HCT116 (cell line): ENCODE measurements at regions not wholly inside any gene's neighbourhood (a gene's known extent, or its start where the extent isn't known, plus 50 kb on each side); places are given as distances from the start of the nearest gene placed in this dataset.

Experiments
- ATAC-seq: fragments of 200-7000 bp; cut with Tn5 transposase; 2 replicates; pipeline ENCODE4 v1.9.1; 2020; ENCODE audit warnings: mild to moderate bottlenecking, moderate library complexity
- BruUV-seq: library from RNA; stranded (reverse); fragments of 400-500 nt; replicated peaks from 2 replicates; lab custom pipeline; 2021; lab: Mats Ljungman, UMichigan
- CTCF ChIA-PET: fragments of 300-600 bp; sonication (Branson Sonifier 250); formaldehyde crosslinking; loops from one replicate; lab custom pipeline; 2021; ENCODE audit warnings: antibody characterized with exemption; lab: Charles Lee
- POLR2A ChIA-PET: fragments of 300-600, 350-600 bp; sonication (Branson Sonifier 250); formaldehyde crosslinking; loops from one replicate; lab custom pipeline; 2021; ENCODE audit warnings: antibody characterized with exemption; lab: Charles Lee
- RAD21 ChIA-PET, 2 experiments: fragments of 300-600 bp; sonication (Branson Sonifier 250); formaldehyde crosslinking; loops; one replicate each; lab custom pipeline; 2023; ENCODE audit warnings: low total read pairs in 2 of 2; ENCODE audit not compliant: uncharacterized antibody in 2 of 2, unreplicated experiment in 2 of 2, low non-redundant PET in 1 of 2; lab: Charles Lee
- DNase-seq: peaks from one replicate; pipeline ENCODE4 v3.0.0-alpha.2; 2010; ENCODE audit warnings: low read depth, low spot score
- H2AFZ ChIP-seq: fragments of 200-600 bp; shearing (Covaris generic), sonication (generic); 2 replicates; pipeline ENCODE4 v1.6.1; 2017; ENCODE audit warnings: low read depth, mixed run types, mixed read lengths, antibody characterized with exemption, low read length; ENCODE audit not compliant: poor library complexity, severe bottlenecking
- H3K27ac ChIP-seq: 2 replicates; pipeline ENCODE4 v1.5.1; 2012; ENCODE audit warnings: low read depth, low read length
- H3K27me3 ChIP-seq: fragments of 200-600 bp; sonication (generic); 2 replicates; pipeline ENCODE4 v1.6.1; 2016; ENCODE audit warnings: mixed run types, low read length, mixed read lengths; ENCODE audit not compliant: insufficient read depth
- H3K36me3 ChIP-seq, 2 experiments: fragments of 200-500 bp in 1 of 2; fragments of 200-600 bp in 1 of 2; sonication (Bioruptor generic) in 1 of 2; sonication (generic) in 1 of 2; 2 replicates each; pipeline versions ENCODE4 v1.5.1 to v1.6.1; 2014 to 2016; ENCODE audit warnings: low read length in 2 of 2, inconsistent platforms in 1 of 2, mixed read lengths in 1 of 2, mixed run types in 1 of 2; ENCODE audit not compliant: insufficient read depth in 2 of 2, control insufficient read depth in 1 of 2
- H3K4me1 ChIP-seq, 2 experiments: fragments of 200-600 bp in 1 of 2; sonication (generic) in 1 of 2; 2 replicates each; pipeline versions ENCODE4 v1.5.1 to v1.6.1; 2012 to 2017; ENCODE audit warnings: low read length in 2 of 2, inconsistent platforms in 1 of 2, mild to moderate bottlenecking in 1 of 2, mixed read lengths in 1 of 2, mixed run types in 1 of 2, moderate library complexity in 1 of 2; ENCODE audit not compliant: insufficient read depth in 2 of 2, control insufficient read depth in 1 of 2
- H3K4me2 ChIP-seq: fragments of 200-600 bp; sonication (generic); 2 replicates; pipeline ENCODE4 v1.6.1; 2017; ENCODE audit warnings: mixed run types, low read length, mixed read lengths
- H3K4me3 ChIP-seq, 2 experiments: fragments of 200-600 bp in 1 of 2; sonication (generic) in 1 of 2; replicated peaks in 1 of 2; 2 replicates each; pipeline ENCODE4 v1.5.1; 2011 to 2016; ENCODE audit warnings: low read length in 2 of 2, control low read depth in 1 of 2, low read depth in 1 of 2, mild to moderate bottlenecking in 1 of 2, mixed read lengths in 1 of 2, mixed run types in 1 of 2
- H3K79me2 ChIP-seq: fragments of 200-600 bp; sonication (generic); 2 replicates; pipeline ENCODE4 v1.6.1; 2017; ENCODE audit warnings: mild to moderate bottlenecking, mixed run types, low read length, moderate library complexity, mixed read lengths; ENCODE audit not compliant: insufficient read depth
- H3K9ac ChIP-seq: fragments of 200-600 bp; sonication (generic); 2 replicates; pipeline ENCODE4 v1.6.1; 2016; ENCODE audit warnings: low read length, mixed read lengths
- H3K9me2 ChIP-seq: fragments of 200-600 bp; sonication (generic), shearing (Covaris generic); 2 replicates; pipeline ENCODE4 v1.6.1; 2017; ENCODE audit warnings: mixed run types, mild to moderate bottlenecking, moderate library complexity; ENCODE audit not compliant: insufficient read depth
- H3K9me3 ChIP-seq, 2 experiments: fragments of 200-500 bp in 1 of 2; fragments of 200-600 bp in 1 of 2; sonication (Bioruptor generic) in 1 of 2; sonication (generic) in 1 of 2; 2 replicates each; pipeline ENCODE4 v1.6.1; 2014 to 2017; ENCODE audit warnings: low read length in 2 of 2, mixed read lengths in 2 of 2, inconsistent platforms in 1 of 2, low read depth in 1 of 2, mild to moderate bottlenecking in 1 of 2, mixed run types in 1 of 2, moderate library complexity in 1 of 2; ENCODE audit not compliant: control insufficient read depth in 1 of 2, insufficient read depth in 1 of 2
- H4K20me1 ChIP-seq: fragments of 200-600 bp; sonication (generic), shearing (Covaris generic); 2 replicates; pipeline ENCODE4 v1.6.1; 2017; ENCODE audit warnings: mixed run types, mild to moderate bottlenecking, moderate library complexity; ENCODE audit not compliant: insufficient read depth
- CBX3 ChIP-seq: IDR thresholded peaks from 2 replicates; pipeline ENCODE4 v1.6.1; 2012; ENCODE audit warnings: low read depth
- EZH2 ChIP-seq: fragments of 200-600 bp; sonication (generic); IDR thresholded peaks from 2 replicates; pipeline ENCODE4 v1.6.1; 2017; ENCODE audit warnings: antibody characterized with exemption, mixed run types
- EZH2phosphoT487 ChIP-seq: fragments of 200-600 bp; IDR thresholded peaks from 2 replicates; pipeline ENCODE4 v1.6.1; 2018; ENCODE audit warnings: antibody characterized with exemption, borderline replicate concordance
- FOSL1 ChIP-seq: IDR thresholded peaks from 2 replicates; pipeline ENCODE4 v1.6.1; 2012; ENCODE audit warnings: low read depth
- POLR2A ChIP-seq: IDR thresholded peaks from 2 replicates; pipeline ENCODE4 v1.7.0; 2011; ENCODE audit warnings: borderline replicate concordance; ENCODE audit not compliant: insufficient read depth, insufficient read length; ENCODE audit errors: extremely low read depth
- RAD21 ChIP-seq: IDR thresholded peaks from 2 replicates; pipeline ENCODE4 v1.6.1; 2012; ENCODE audit warnings: low read depth, mild to moderate bottlenecking
- REST ChIP-seq: IDR thresholded peaks from 2 replicates; pipeline ENCODE4 v1.6.1; 2012; ENCODE audit warnings: low read depth
- SIN3A ChIP-seq: IDR thresholded peaks from 2 replicates; pipeline ENCODE4 v1.6.1; 2012; ENCODE audit warnings: low read depth
- SP1 ChIP-seq: IDR thresholded peaks from 2 replicates; pipeline ENCODE4 v1.6.1; 2012; ENCODE audit warnings: low read depth
- SRF ChIP-seq: IDR thresholded peaks from 2 replicates; pipeline ENCODE4 v1.6.1; 2012; ENCODE audit warnings: low read depth
- intact Hi-C: fragments of 100-400 bp; cut with micrococcal nuclease; formaldehyde crosslinking; loops from 2 replicates; pipeline ENCODE4 v1.10.0; 2022

- RAD21 ChIA-PET = no interaction called here
- Histone ChIP-seq H3K27me3 (no peaks in the 10 kb centered on the region), H3K9me3 (no peaks in the 10 kb centered on the region), H3K79me2 (no peaks in the 10 kb centered on the region), H3K4me2 (no peak overlapping the region), H3K9me2 (no peaks in the 10 kb centered on the region), H3K4me3 (no peak overlapping the region), H3K36me3 (no peaks in the 10 kb centered on the region)
- no TSS peak for BruUV-seq
- POLR2A ChIA-PET = no interaction called here
- no peak for TF ChIP-seq SRF
- no peak for TF ChIP-seq RAD21
- no peak for TF ChIP-seq FOSL1
- TF ChIP-seq REST = no peak
- TF ChIP-seq EZH2 = no peak
- no peak for TF ChIP-seq CBX3
- TF ChIP-seq EZH2phosphoT487 = no peak
- TF ChIP-seq SP1 = no peak
- no peak for TF ChIP-seq POLR2A
- no peak for TF ChIP-seq SIN3A
- TF ChIP-seq, all 23 proteins: peak for 0
- ATAC-seq (no peak), DNase-seq (no peak)
- H2AFZ ChIP-seq = no peak overlapping the region
- H3K27ac ChIP-seq = no peak overlapping the region
- no peaks in the 10 kb centered on the region for H4K20me1 ChIP-seq
- no peaks in the 10 kb centered on the region for H3K4me1 ChIP-seq
- no peak overlapping the region for H3K9ac ChIP-seq
- CTCF ChIA-PET = no interaction called here
- intact Hi-C loops = no loop called here
These were observed 156.0 kb upstream of the TWIST2 start for GRCh38 chr2:238691596-238692491.
